Endothelial cell of umbilical vein (primary cell): ENCODE measurements at regions not wholly inside any gene's neighbourhood (a gene's known extent, or its start where the extent isn't known, plus 50 kb on each side); places are given as distances from the start of the nearest gene placed in this dataset.

Experiments
- BruUV-seq: library from RNA; stranded (reverse); fragments of 400-500 nt; replicated peaks from 2 replicates; lab custom pipeline; 2021; lab: Mats Ljungman, UMichigan
- CTCF ChIA-PET: fragments of 300-600, 350-600 bp; sonication (Branson Sonifier 250); formaldehyde crosslinking; loops from one replicate; lab custom pipeline; 2021; ENCODE audit warnings: antibody characterized with exemption, inconsistent platforms; lab: Charles Lee
- POLR2A ChIA-PET: fragments of 300-600, 350-600 bp; sonication (Branson Sonifier 250); formaldehyde crosslinking; loops from one replicate; lab custom pipeline; 2021; ENCODE audit warnings: antibody characterized with exemption, inconsistent platforms; lab: Charles Lee
- DNase-seq: peaks from one replicate; pipeline ENCODE4 v3.0.0-alpha.2; 2011; ENCODE audit warnings: low read depth, low spot score
- FAIRE-seq: peaks from 2 replicates; lab custom pipeline; 2011; peaks lifted over from hg19 to GRCh38; lab: Jason Lieb, UNC
- H2AFZ ChIP-seq: 2 replicates; pipeline ENCODE4 v1.6.0; 2012; ENCODE audit warnings: low read depth, low read length, control low read depth, inconsistent platforms
- H3K27ac ChIP-seq: 2 replicates; pipeline ENCODE4 v1.5.1; 2011; ENCODE audit warnings: low read depth, mild to moderate bottlenecking, control low read depth, low read length, moderate library complexity; ENCODE audit not compliant: insufficient read depth
- H3K27me3 ChIP-seq, 2 experiments: 2 replicates each; pipeline versions ENCODE4 v1.6.0 to v1.6.1; 2011; ENCODE audit warnings: low read length in 2 of 2, mixed read lengths in 1 of 2; ENCODE audit not compliant: control insufficient read depth in 2 of 2, insufficient read depth in 2 of 2
- H3K36me3 ChIP-seq, 2 experiments: 2 replicates in 1 of 2; 3 replicates in 1 of 2; pipeline ENCODE4 v1.5.1; 2011; ENCODE audit warnings: low read length in 2 of 2, mild to moderate bottlenecking in 1 of 2, moderate library complexity in 1 of 2; ENCODE audit not compliant: control insufficient read depth in 2 of 2, insufficient read depth in 2 of 2; ENCODE audit errors: extremely low read depth in 1 of 2
- H3K4me1 ChIP-seq: 3 replicates; pipeline ENCODE4 v1.5.1; 2011; ENCODE audit warnings: mild to moderate bottlenecking, low read length; ENCODE audit not compliant: control insufficient read depth, insufficient read depth; ENCODE audit errors: extremely low read depth
- H3K4me2 ChIP-seq: 2 replicates; pipeline ENCODE4 v1.6.1; 2011; ENCODE audit warnings: low read length, control low read depth, mixed read lengths; ENCODE audit not compliant: insufficient read depth
- H3K4me3 ChIP-seq, 3 experiments: fragments of 200-600 bp in 1 of 3; sonication (generic), shearing (Covaris generic) in 1 of 3; replicated peaks in 1 of 3; 2 replicates each; pipeline ENCODE4 v1.5.1; 2011 to 2016; ENCODE audit warnings: control low read depth in 3 of 3, low read length in 3 of 3, mild to moderate bottlenecking in 2 of 3, inconsistent platforms in 1 of 3, low read depth in 1 of 3, moderate library complexity in 1 of 3; ENCODE audit not compliant: insufficient read depth in 1 of 3
- H3K79me2 ChIP-seq: 2 replicates; pipeline ENCODE4 v1.6.0; 2012; ENCODE audit warnings: low read length, inconsistent platforms; ENCODE audit not compliant: control insufficient read depth, insufficient read depth
- H3K9ac ChIP-seq: replicated peaks from 2 replicates; pipeline ENCODE3; 2011; ENCODE audit warnings: low read length, control low read depth; ENCODE audit not compliant: insufficient read depth; ENCODE audit errors: extremely low read depth
- H3K9me1 ChIP-seq: replicated peaks from 3 replicates; pipeline ENCODE4 v1.6.0; 2011; ENCODE audit warnings: mild to moderate bottlenecking, low read length; ENCODE audit not compliant: control insufficient read depth, insufficient read depth; ENCODE audit errors: extremely low read depth
- H3K9me3 ChIP-seq: replicated peaks from 2 replicates; pipeline ENCODE4 v1.5.1; 2012; ENCODE audit warnings: low read length, inconsistent platforms; ENCODE audit not compliant: control insufficient read depth, insufficient read depth
- H4K20me1 ChIP-seq: replicated peaks from 2 replicates; pipeline ENCODE3; 2011; ENCODE audit warnings: mild to moderate bottlenecking, low read length; ENCODE audit not compliant: control insufficient read depth, insufficient read depth; ENCODE audit errors: extremely low read depth
- CTCF ChIP-seq, 2 donors: IDR thresholded peaks; 1 replicate in 1 of 2; 2 replicates in 1 of 2; pipeline ENCODE4 v1.5.1; 2011; ENCODE audit warnings: low read length in 2 of 2, mild to moderate bottlenecking in 2 of 2, moderate library complexity in 2 of 2, control low read depth in 1 of 2, inconsistent platforms in 1 of 2, low read depth in 1 of 2; ENCODE audit not compliant: insufficient read depth in 1 of 2; ENCODE audit errors: extremely low read depth in 1 of 2
- EZH2 ChIP-seq: IDR thresholded peaks from 2 replicates; pipeline ENCODE4 v1.6.1; 2012; ENCODE audit warnings: borderline replicate concordance, low read depth, mild to moderate bottlenecking, moderate library complexity, low read length, inconsistent platforms; ENCODE audit not compliant: severe bottlenecking
- FOS ChIP-seq: IDR thresholded peaks from 2 replicates; pipeline ENCODE4 v1.6.1; 2011; ENCODE audit warnings: mild to moderate bottlenecking, low read length, moderate library complexity, borderline replicate concordance; ENCODE audit not compliant: insufficient read depth
- GATA2 ChIP-seq: IDR thresholded peaks from 2 replicates; pipeline ENCODE4 v1.7.0; 2011; ENCODE audit warnings: low read depth, mild to moderate bottlenecking, moderate library complexity, mixed read lengths, low read length; ENCODE audit not compliant: insufficient read length, insufficient read depth
- JUN ChIP-seq: IDR thresholded peaks from 2 replicates; pipeline ENCODE4 v1.6.1; 2011; ENCODE audit warnings: borderline replicate concordance, low read depth; ENCODE audit not compliant: insufficient read length, insufficient read depth
- MAX ChIP-seq: IDR thresholded peaks from 2 replicates; pipeline ENCODE4 v1.6.1; 2011; ENCODE audit not compliant: insufficient read depth, insufficient read length
- MYC ChIP-seq: IDR thresholded peaks from one replicate; pipeline ENCODE4 v1.6.1; 2011; ENCODE audit warnings: mild to moderate bottlenecking, low read depth, low read length
- POLR2A ChIP-seq: IDR thresholded peaks from 2 replicates; pipeline ENCODE4 v1.6.1; 2012; ENCODE audit warnings: low read depth, mild to moderate bottlenecking, control low read depth, low read length
- POLR2AphosphoS5 ChIP-seq: IDR thresholded peaks from 2 replicates; pipeline ENCODE4 v1.6.1; 2012; ENCODE audit warnings: low read depth, mild to moderate bottlenecking, control low read depth, low read length, moderate library complexity; ENCODE audit not compliant: insufficient read depth
- dilution Hi-C: fragments of 300-500 bp; cut with MboI; formaldehyde crosslinking; loops from one replicate; pipeline ENCODE4 v1.15.0; 2019; ENCODE audit warnings: low sequenced_read_pairs; ENCODE audit not compliant: extremely low pct_ligation_motif_present
- intact Hi-C: fragments of 100-400 bp; cut with micrococcal nuclease; formaldehyde crosslinking; loops from one replicate; pipeline ENCODE4 v1.10.0; 2022

DNA sequence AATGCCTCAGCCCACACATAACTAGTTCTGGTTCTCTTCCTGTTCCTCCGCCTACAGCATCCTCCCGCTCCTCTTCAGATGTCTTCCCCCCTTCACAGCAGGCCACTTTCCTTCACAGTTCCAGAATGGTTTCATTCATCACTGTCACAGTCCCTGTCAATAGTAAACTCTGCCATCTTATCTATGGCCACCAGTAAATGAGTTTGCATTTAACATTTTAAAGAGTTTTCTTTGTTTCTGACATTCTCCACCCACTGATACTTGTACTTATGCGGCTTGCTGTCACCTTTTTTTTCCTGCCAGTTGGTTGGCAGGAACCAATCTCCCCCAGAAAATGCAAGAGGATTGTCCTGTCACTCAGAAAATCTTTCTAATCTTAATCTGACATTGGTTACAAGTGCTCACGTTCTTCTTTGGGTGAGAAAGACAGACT lies 114.1 kb downstream of the GLUD2 start:
- ChIA-PET POLR2A (no interaction called here), CTCF (no interaction called here)
- intact Hi-C loops (no loop called here), dilution Hi-C loops (no loop called here)
- no peaks in the 10 kb centered on the region for H3K36me3 ChIP-seq
- no peaks in the 10 kb centered on the region for H4K20me1 ChIP-seq
- no peaks in the 10 kb centered on the region for H3K9me3 ChIP-seq
- DNase-seq = no peak
- no peak overlapping the region for H3K9ac ChIP-seq
- no peaks in the 10 kb centered on the region for H3K27me3 ChIP-seq
- BruUV-seq = no TSS peak
- no peaks in the 10 kb centered on the region for H3K9me1 ChIP-seq
- H3K27ac ChIP-seq = no peak overlapping the region
- H2AFZ ChIP-seq = no peak overlapping the region
- no peak overlapping the region for H3K4me3 ChIP-seq
- H3K79me2 ChIP-seq = no peaks in the 10 kb centered on the region
- FAIRE-seq = no peak
- no peaks in the 10 kb centered on the region for H3K4me1 ChIP-seq
- no peak overlapping the region for H3K4me2 ChIP-seq
- no peak for TF ChIP-seq MYC
- no peak for TF ChIP-seq MAX
- TF ChIP-seq POLR2A = no peak
- no peak for TF ChIP-seq JUN
- TF ChIP-seq FOS = no peak
- TF ChIP-seq POLR2AphosphoS5 = no peak
- no peak for TF ChIP-seq GATA2
- TF ChIP-seq EZH2 = no peak
- TF ChIP-seq CTCF (IDR thresholded peaks at IDR 0.05; ENCODE audit: extremely low read depth in 1 of 2, insufficient read depth in 1 of 2, low read depth in 1 of 2, low read length in 2 of 2) = no peak
